CD4-positive, alpha-beta memory T cell (primary cell): ENCODE measurements at regions not wholly inside any gene's neighbourhood (a gene's known extent, or its start where the extent isn't known, plus 50 kb on each side); places are given as distances from the start of the nearest gene placed in this dataset.

ENCODE experiments used
- CTCF ChIA-PET: fragments of 350-600 bp; sonication (Branson Sonifier 250); formaldehyde crosslinking; loops from one replicate; lab custom pipeline; 2021; ENCODE audit warnings: inconsistent platforms; ENCODE audit not compliant: partially characterized antibody; lab: Charles Lee
- POLR2A ChIA-PET: fragments of 350-600 bp; sonication (Branson Sonifier 250); formaldehyde crosslinking; loops from one replicate; lab custom pipeline; 2021; ENCODE audit not compliant: partially characterized antibody; lab: Charles Lee
- DNase-seq, 5 donors: peaks; one replicate each; pipeline versions ENCODE4 v3.0.0 to v3.0.0-alpha.2; 2020 to 2022; ENCODE audit warnings: mixed read lengths in 1 of 5
- H3K27ac ChIP-seq: one replicate; pipeline ENCODE4 v1.7.0; 2013; ENCODE audit warnings: low read depth, low read length
- H3K27me3 ChIP-seq: 2 replicates; pipeline ENCODE4 v1.7.0; 2013; ENCODE audit warnings: mild to moderate bottlenecking, low read length, moderate library complexity; ENCODE audit not compliant: insufficient read depth
- H3K36me3 ChIP-seq: 2 replicates; pipeline ENCODE4 v1.7.0; 2013; ENCODE audit warnings: mild to moderate bottlenecking, low read length, moderate library complexity; ENCODE audit not compliant: insufficient read depth
- H3K4me1 ChIP-seq: 2 replicates; pipeline ENCODE4 v1.7.0; 2013; ENCODE audit warnings: mild to moderate bottlenecking, low read length, moderate library complexity; ENCODE audit not compliant: insufficient read depth
- H3K4me3 ChIP-seq, 2 donors: one replicate each; pipeline ENCODE4 v1.7.0; 2013; ENCODE audit warnings: low read length in 2 of 2, mild to moderate bottlenecking in 1 of 2
- H3K9me3 ChIP-seq, 2 donors: one replicate each; pipeline ENCODE4 v1.7.0; 2013; ENCODE audit warnings: low read length in 2 of 2, control low read depth in 1 of 2; ENCODE audit not compliant: control insufficient read depth in 1 of 2
- H3K27ac Mint-ChIP-seq, 7 donors: one replicate each; pipeline ENCODE4 v1.8.0; 2020 to 2021; ENCODE audit warnings: mixed read lengths in 7 of 7, mild to moderate bottlenecking in 6 of 7, inconsistent platforms in 3 of 7, moderate library complexity in 3 of 7
- H3K27me3 Mint-ChIP-seq, 2 donors: one replicate each; pipeline ENCODE4 v1.8.0; 2020 to 2021; ENCODE audit warnings: mixed read lengths in 2 of 2
- H3K36me3 Mint-ChIP-seq, 2 donors: one replicate each; pipeline ENCODE4 v1.8.0; 2020 to 2021; ENCODE audit warnings: mixed read lengths in 2 of 2, inconsistent platforms in 1 of 2, mild to moderate bottlenecking in 1 of 2
- H3K4me1 Mint-ChIP-seq, 4 donors: one replicate each; pipeline ENCODE4 v1.8.0; 2020 to 2021; ENCODE audit warnings: mixed read lengths in 4 of 4, mild to moderate bottlenecking in 1 of 4
- H3K4me3 Mint-ChIP-seq, 8 donors: one replicate each; pipeline ENCODE4 v1.8.0; 2020 to 2021; ENCODE audit warnings: mixed read lengths in 8 of 8, mild to moderate bottlenecking in 7 of 8, moderate library complexity in 6 of 8, inconsistent platforms in 3 of 8
- H3K9me3 Mint-ChIP-seq, 8 donors: one replicate each; pipeline ENCODE4 v1.8.0; 2020 to 2021; ENCODE audit warnings: mixed read lengths in 8 of 8, mild to moderate bottlenecking in 5 of 8, inconsistent platforms in 3 of 8, moderate library complexity in 1 of 8
- intact Hi-C: fragments of 100-400 bp; cut with micrococcal nuclease; formaldehyde crosslinking; loops from one replicate; pipeline ENCODE4 v1.15.1; 2023

GRCh38 chr16:50881331-50881830 is 139.5 kb downstream of the CYLD start:
- DNase-seq = no peak

GRCh38 chr16:50880926-50881325 is 139.0 kb downstream of the CYLD start:
- intact Hi-C loops = no loop called here
- peaks cover 18 to 37% of the 10 kb centered on the region in 2 donors for H3K27me3 Mint-ChIP-seq
- H3K4me1 Mint-ChIP-seq = no peaks in the 10 kb centered on the region
- no peak for DNase-seq
- H3K36me3 Mint-ChIP-seq = no peaks in the 10 kb centered on the region
- H3K36me3 ChIP-seq = no peaks in the 10 kb centered on the region
- H3K27ac ChIP-seq = no peak overlapping the region
- H3K9me3 ChIP-seq = no peaks in the 10 kb centered on the region
- no peak overlapping the region for H3K4me3 ChIP-seq
- no peak overlapping the region for H3K27ac Mint-ChIP-seq
- POLR2A ChIA-PET = no interaction called here
- H3K27me3 ChIP-seq = no peaks in the 10 kb centered on the region
- peaks cover 0 to under 1% (median 0%) of the 10 kb centered on the region in 8 donors for H3K9me3 Mint-ChIP-seq
- no peak overlapping the region for H3K4me3 Mint-ChIP-seq
- H3K4me1 ChIP-seq = no peaks in the 10 kb centered on the region
- CTCF ChIA-PET = no interaction called here

More at GRCh38 chr16:50881331-50881830, 139.5 kb downstream of the CYLD start:
- H3K9me3 ChIP-seq = no peaks in the 10 kb centered on the region
- H3K4me3 ChIP-seq = no peak overlapping the region
- no peaks in the 10 kb centered on the region for H3K4me1 Mint-ChIP-seq
- intact Hi-C loops = no loop called here
- H3K27ac ChIP-seq = no peak overlapping the region
- H3K27me3 ChIP-seq = no peaks in the 10 kb centered on the region
- CTCF ChIA-PET = no interaction called here
- no peak overlapping the region for H3K27ac Mint-ChIP-seq
- no peak overlapping the region for H3K4me3 Mint-ChIP-seq
- POLR2A ChIA-PET = no interaction called here
- no peaks in the 10 kb centered on the region for H3K36me3 ChIP-seq
- no peaks in the 10 kb centered on the region for H3K36me3 Mint-ChIP-seq
- H3K9me3 Mint-ChIP-seq = peaks cover 0 to 1% (median 0%) of the 10 kb centered on the region in 8 donors
- H3K27me3 Mint-ChIP-seq = peaks cover 14 to 33% of the 10 kb centered on the region in 2 donors
- H3K4me1 ChIP-seq = no peaks in the 10 kb centered on the region

DNA sequence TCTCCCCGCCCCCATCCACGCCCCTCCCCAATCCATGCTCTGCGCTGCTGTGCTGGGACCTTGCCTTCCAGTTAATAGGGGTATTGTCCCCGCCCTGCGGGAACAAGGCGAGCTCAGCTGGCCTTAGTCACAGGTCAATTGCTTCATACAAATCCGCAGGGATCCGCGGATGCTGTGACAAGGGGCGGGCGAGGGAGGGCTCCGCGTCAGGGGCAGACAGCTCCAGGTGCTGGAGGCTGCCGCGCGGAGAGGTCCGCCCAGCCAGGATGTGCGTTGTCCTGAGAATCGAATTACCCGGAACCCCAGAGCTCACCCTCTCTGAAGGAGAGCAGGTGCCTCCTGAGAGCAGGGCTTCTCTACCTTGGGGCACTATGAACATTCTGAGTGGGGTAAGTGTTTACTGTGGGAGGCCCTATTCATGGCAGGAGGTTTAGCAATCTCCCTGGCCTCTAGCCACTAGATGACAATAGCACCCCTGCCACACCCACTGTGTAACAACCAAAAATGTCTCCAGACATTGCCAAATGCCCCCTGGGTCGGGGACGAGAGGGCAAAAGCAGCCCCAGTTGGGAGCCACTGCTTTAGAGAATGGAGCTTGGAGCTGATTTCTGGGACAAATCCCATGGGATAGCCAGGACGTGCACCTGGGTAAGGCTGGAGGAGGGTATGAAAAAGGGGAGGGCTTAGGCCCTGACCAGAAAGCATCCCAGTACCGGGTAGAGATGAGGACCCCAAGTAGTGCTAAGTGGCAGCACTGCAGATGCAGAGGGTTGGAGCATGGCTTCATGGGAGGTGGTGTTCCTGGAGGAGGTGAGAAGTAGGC is 138.2 kb downstream of the CYLD start:
- POLR2A ChIA-PET = no interaction called here
- intact Hi-C loops = no loop called here
- DNase-seq = no peak
- no peak overlapping the region for H3K27ac Mint-ChIP-seq
- H3K27me3 ChIP-seq = no peaks in the 10 kb centered on the region
- H3K9me3 ChIP-seq = no peaks in the 10 kb centered on the region
- no peak overlapping the region for H3K27ac ChIP-seq
- no peak overlapping the region for H3K4me3 Mint-ChIP-seq
- H3K4me1 ChIP-seq = no peaks in the 10 kb centered on the region
- no peaks in the 10 kb centered on the region for H3K9me3 Mint-ChIP-seq
- H3K4me1 Mint-ChIP-seq = no peaks in the 10 kb centered on the region
- no peaks in the 10 kb centered on the region for H3K36me3 Mint-ChIP-seq
- H3K36me3 ChIP-seq = no peaks in the 10 kb centered on the region
- peaks cover 18 to 38% of the 10 kb centered on the region in 2 donors for H3K27me3 Mint-ChIP-seq
- no peak overlapping the region for H3K4me3 ChIP-seq
- CTCF ChIA-PET = no interaction called here

DNA sequence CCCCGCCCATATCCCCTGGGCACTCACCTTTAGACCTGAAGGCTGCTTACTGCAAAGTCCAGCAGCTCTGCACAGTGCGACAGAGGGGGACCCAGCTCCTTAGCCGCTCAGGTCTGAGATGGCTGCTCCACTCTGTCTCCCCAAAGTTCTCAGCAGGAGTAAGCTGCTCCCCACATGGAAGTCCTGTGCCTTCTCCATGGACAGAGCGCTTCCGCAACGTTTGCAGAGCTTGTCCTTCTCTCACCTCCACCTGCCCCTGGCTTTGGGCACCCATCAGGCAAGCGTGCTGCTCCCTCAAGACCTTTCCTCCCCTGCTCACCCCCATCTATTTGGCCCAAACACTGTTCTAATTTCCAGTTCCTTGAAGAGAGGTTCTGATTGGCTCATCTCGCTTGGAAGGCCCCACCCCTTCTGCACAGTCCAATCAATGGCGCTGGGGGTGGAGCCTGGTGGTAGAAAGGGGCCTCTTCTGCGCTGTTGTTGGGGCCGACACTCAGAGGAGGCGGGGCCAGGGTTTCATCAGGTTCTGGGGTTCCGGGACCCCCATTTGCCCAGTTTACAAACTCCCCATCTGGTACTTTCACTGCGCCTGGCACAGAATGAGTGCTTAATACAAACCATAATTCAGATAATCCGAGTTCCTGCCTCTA is 137.2 kb downstream of the CYLD start:
- Mint-ChIP-seq H3K27me3 (peaks cover 18 to 38% of the 10 kb centered on the region in 2 donors), H3K36me3 (no peaks in the 10 kb centered on the region), H3K4me1 (no peaks in the 10 kb centered on the region), H3K4me3 (no peak overlapping the region), H3K27ac (no peak overlapping the region), H3K9me3 (peaks cover 0 to 2% (median 0%) of the 10 kb centered on the region in 8 donors)
- no peak for DNase-seq
- Histone ChIP-seq H3K36me3 (no peaks in the 10 kb centered on the region), H3K4me3 (no peak overlapping the region), H3K27me3 (no peaks in the 10 kb centered on the region), H3K9me3 (no peaks in the 10 kb centered on the region), H3K27ac (no peak overlapping the region), H3K4me1 (no peaks in the 10 kb centered on the region)
- POLR2A ChIA-PET = no interaction called here
- CTCF ChIA-PET = no interaction called here
- intact Hi-C loops = no loop called here

- Histone ChIP-seq H3K4me3 (no peak overlapping the region), H3K36me3 (no peaks in the 10 kb centered on the region), H3K4me1 (no peaks in the 10 kb centered on the region), H3K27ac (no peak overlapping the region), H3K27me3 (no peaks in the 10 kb centered on the region), H3K9me3 (no peaks in the 10 kb centered on the region)
- H3K9me3 Mint-ChIP-seq = peaks cover 0 to 5% (median 0%) of the 10 kb centered on the region in 8 donors
- intact Hi-C loops = no loop called here
- no peaks in the 10 kb centered on the region for H3K36me3 Mint-ChIP-seq
- H3K4me1 Mint-ChIP-seq = no peaks in the 10 kb centered on the region
- POLR2A ChIA-PET = no interaction called here
- no peak overlapping the region for H3K27ac Mint-ChIP-seq
- no peak overlapping the region for H3K4me3 Mint-ChIP-seq
- CTCF ChIA-PET = no interaction called here
- no peak for DNase-seq
- peaks cover 18 to 38% of the 10 kb centered on the region in 2 donors for H3K27me3 Mint-ChIP-seq
Measured at GRCh38 chr16:50878536-50878935, 136.7 kb downstream of the CYLD start.

DNA sequence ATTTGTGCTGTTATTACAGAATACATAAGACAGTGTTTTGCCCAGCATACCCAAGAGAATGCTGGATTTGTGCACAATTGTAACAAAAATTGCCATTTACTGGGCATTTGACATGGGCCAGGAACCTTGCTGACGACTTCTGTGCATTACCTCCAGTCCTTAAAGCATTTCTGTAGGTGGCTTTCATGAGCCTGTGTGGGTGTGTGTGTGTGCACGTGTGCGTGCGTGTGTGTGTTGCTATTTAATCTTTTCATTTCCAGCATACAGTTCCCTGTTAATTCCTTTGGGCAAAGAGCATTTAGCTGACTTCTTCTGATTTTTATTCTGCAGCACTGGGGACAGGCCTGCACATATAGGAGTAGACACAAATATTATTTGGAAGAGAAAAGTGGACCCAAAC is 134.4 kb downstream of the CYLD start:
- no peak overlapping the region for H3K27ac ChIP-seq
- ChIA-PET CTCF (interaction anchor here (1.0 kb wide), 1 partner anchor 957 kb away, joined by 3 read pairs; no protein-coding TSS in a partner anchor), POLR2A (no interaction called here)
- H3K36me3 ChIP-seq = no peaks in the 10 kb centered on the region
- Mint-ChIP-seq H3K9me3 (peaks cover 0 to 10% (median under 1%) of the 10 kb centered on the region in 8 donors), H3K27me3 (peaks cover 22 to 33% of the 10 kb centered on the region in 2 donors), H3K4me1 (no peaks in the 10 kb centered on the region), H3K4me3 (no peak overlapping the region), H3K27ac (no peak overlapping the region), H3K36me3 (no peaks in the 10 kb centered on the region)
- intact Hi-C loops = no loop called here
- H3K4me3 ChIP-seq = no peak overlapping the region
- no peak for DNase-seq
- H3K9me3 ChIP-seq = no peaks in the 10 kb centered on the region
- H3K27me3 ChIP-seq = no peaks in the 10 kb centered on the region
- no peaks in the 10 kb centered on the region for H3K4me1 ChIP-seq

DNA sequence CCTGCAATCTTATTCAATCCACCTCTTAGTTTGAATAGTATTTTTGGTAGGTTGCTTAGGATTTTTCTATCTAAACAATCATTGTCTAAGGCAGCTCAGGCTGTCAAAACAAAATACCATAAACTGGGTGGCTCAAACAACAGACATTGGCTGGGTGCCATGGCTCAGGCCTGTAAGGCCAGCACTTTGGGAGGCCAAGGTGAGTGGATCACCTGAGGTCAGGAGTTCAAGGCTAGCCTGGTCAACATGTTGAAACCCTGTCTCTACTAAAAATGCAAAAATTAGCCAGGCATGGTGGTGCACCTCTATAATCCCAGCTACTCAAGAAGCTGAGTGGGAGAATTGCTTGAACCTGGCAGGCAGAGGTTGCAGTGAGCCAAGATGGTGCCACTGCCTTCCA is 126.7 kb downstream of the CYLD start:
- H3K4me1 ChIP-seq = no peaks in the 10 kb centered on the region
- no peaks in the 10 kb centered on the region for H3K36me3 ChIP-seq
- no peak for DNase-seq
- Mint-ChIP-seq H3K4me1 (no peaks in the 10 kb centered on the region), H3K27ac (no peak overlapping the region), H3K4me3 (no peak overlapping the region), H3K27me3 (peaks cover 1 to 3% of the 10 kb centered on the region in 2 donors), H3K9me3 (peaks cover 0 to 5% (median 1%) of the 10 kb centered on the region in 8 donors), H3K36me3 (no peaks in the 10 kb centered on the region)
- ChIA-PET CTCF (no interaction called here), POLR2A (no interaction called here)
- H3K27me3 ChIP-seq = no peaks in the 10 kb centered on the region
- intact Hi-C loops = no loop called here
- H3K27ac ChIP-seq = no peak overlapping the region
- H3K9me3 ChIP-seq = no peaks in the 10 kb centered on the region
- H3K4me3 ChIP-seq = no peak overlapping the region
